HCT116 (cell line): ENCODE measurements at regions not wholly inside any gene's neighbourhood (a gene's known extent, or its start where the extent isn't known, plus 50 kb on each side); places are given as distances from the start of the nearest gene placed in this dataset.

Source experiments
- ATAC-seq: fragments of 200-7000 bp; cut with Tn5 transposase; 2 replicates; pipeline ENCODE4 v1.9.1; 2020; ENCODE audit warnings: mild to moderate bottlenecking, moderate library complexity
- BruUV-seq: library from RNA; stranded (reverse); fragments of 400-500 nt; replicated peaks from 2 replicates; lab custom pipeline; 2021; lab: Mats Ljungman, UMichigan
- CTCF ChIA-PET: fragments of 300-600 bp; sonication (Branson Sonifier 250); formaldehyde crosslinking; loops from one replicate; lab custom pipeline; 2021; ENCODE audit warnings: antibody characterized with exemption; lab: Charles Lee
- POLR2A ChIA-PET: fragments of 300-600, 350-600 bp; sonication (Branson Sonifier 250); formaldehyde crosslinking; loops from one replicate; lab custom pipeline; 2021; ENCODE audit warnings: antibody characterized with exemption; lab: Charles Lee
- RAD21 ChIA-PET, 2 experiments: fragments of 300-600 bp; sonication (Branson Sonifier 250); formaldehyde crosslinking; loops; one replicate each; lab custom pipeline; 2023; ENCODE audit warnings: low total read pairs in 2 of 2; ENCODE audit not compliant: uncharacterized antibody in 2 of 2, unreplicated experiment in 2 of 2, low non-redundant PET in 1 of 2; lab: Charles Lee
- DNase-seq: peaks from one replicate; pipeline ENCODE4 v3.0.0-alpha.2; 2010; ENCODE audit warnings: low read depth, low spot score
- H2AFZ ChIP-seq: fragments of 200-600 bp; shearing (Covaris generic), sonication (generic); 2 replicates; pipeline ENCODE4 v1.6.1; 2017; ENCODE audit warnings: low read depth, mixed run types, mixed read lengths, antibody characterized with exemption, low read length; ENCODE audit not compliant: poor library complexity, severe bottlenecking
- H3K27ac ChIP-seq: 2 replicates; pipeline ENCODE4 v1.5.1; 2012; ENCODE audit warnings: low read depth, low read length
- H3K27me3 ChIP-seq: fragments of 200-600 bp; sonication (generic); 2 replicates; pipeline ENCODE4 v1.6.1; 2016; ENCODE audit warnings: mixed run types, low read length, mixed read lengths; ENCODE audit not compliant: insufficient read depth
- H3K36me3 ChIP-seq, 2 experiments: fragments of 200-500 bp in 1 of 2; fragments of 200-600 bp in 1 of 2; sonication (Bioruptor generic) in 1 of 2; sonication (generic) in 1 of 2; 2 replicates each; pipeline versions ENCODE4 v1.5.1 to v1.6.1; 2014 to 2016; ENCODE audit warnings: low read length in 2 of 2, inconsistent platforms in 1 of 2, mixed read lengths in 1 of 2, mixed run types in 1 of 2; ENCODE audit not compliant: insufficient read depth in 2 of 2, control insufficient read depth in 1 of 2
- H3K4me1 ChIP-seq, 2 experiments: fragments of 200-600 bp in 1 of 2; sonication (generic) in 1 of 2; 2 replicates each; pipeline versions ENCODE4 v1.5.1 to v1.6.1; 2012 to 2017; ENCODE audit warnings: low read length in 2 of 2, inconsistent platforms in 1 of 2, mild to moderate bottlenecking in 1 of 2, mixed read lengths in 1 of 2, mixed run types in 1 of 2, moderate library complexity in 1 of 2; ENCODE audit not compliant: insufficient read depth in 2 of 2, control insufficient read depth in 1 of 2
- H3K4me2 ChIP-seq: fragments of 200-600 bp; sonication (generic); 2 replicates; pipeline ENCODE4 v1.6.1; 2017; ENCODE audit warnings: mixed run types, low read length, mixed read lengths
- H3K4me3 ChIP-seq, 2 experiments: fragments of 200-600 bp in 1 of 2; sonication (generic) in 1 of 2; replicated peaks in 1 of 2; 2 replicates each; pipeline ENCODE4 v1.5.1; 2011 to 2016; ENCODE audit warnings: low read length in 2 of 2, control low read depth in 1 of 2, low read depth in 1 of 2, mild to moderate bottlenecking in 1 of 2, mixed read lengths in 1 of 2, mixed run types in 1 of 2
- H3K79me2 ChIP-seq: fragments of 200-600 bp; sonication (generic); 2 replicates; pipeline ENCODE4 v1.6.1; 2017; ENCODE audit warnings: mild to moderate bottlenecking, mixed run types, low read length, moderate library complexity, mixed read lengths; ENCODE audit not compliant: insufficient read depth
- H3K9ac ChIP-seq: fragments of 200-600 bp; sonication (generic); 2 replicates; pipeline ENCODE4 v1.6.1; 2016; ENCODE audit warnings: low read length, mixed read lengths
- H3K9me2 ChIP-seq: fragments of 200-600 bp; sonication (generic), shearing (Covaris generic); 2 replicates; pipeline ENCODE4 v1.6.1; 2017; ENCODE audit warnings: mixed run types, mild to moderate bottlenecking, moderate library complexity; ENCODE audit not compliant: insufficient read depth
- H3K9me3 ChIP-seq, 2 experiments: fragments of 200-500 bp in 1 of 2; fragments of 200-600 bp in 1 of 2; sonication (Bioruptor generic) in 1 of 2; sonication (generic) in 1 of 2; 2 replicates each; pipeline ENCODE4 v1.6.1; 2014 to 2017; ENCODE audit warnings: low read length in 2 of 2, mixed read lengths in 2 of 2, inconsistent platforms in 1 of 2, low read depth in 1 of 2, mild to moderate bottlenecking in 1 of 2, mixed run types in 1 of 2, moderate library complexity in 1 of 2; ENCODE audit not compliant: control insufficient read depth in 1 of 2, insufficient read depth in 1 of 2
- H4K20me1 ChIP-seq: fragments of 200-600 bp; sonication (generic), shearing (Covaris generic); 2 replicates; pipeline ENCODE4 v1.6.1; 2017; ENCODE audit warnings: mixed run types, mild to moderate bottlenecking, moderate library complexity; ENCODE audit not compliant: insufficient read depth
- ATF3 ChIP-seq: IDR thresholded peaks from 2 replicates; pipeline ENCODE4 v1.6.1; 2012
- CEBPB ChIP-seq: IDR thresholded peaks from 2 replicates; pipeline ENCODE4 v1.6.1; 2012; ENCODE audit warnings: low read depth
- EGR1 ChIP-seq: IDR thresholded peaks from 2 replicates; pipeline ENCODE4 v1.6.1; 2012; ENCODE audit warnings: low read depth
- ELF1 ChIP-seq: IDR thresholded peaks from 2 replicates; pipeline ENCODE4 v1.6.1; 2012; ENCODE audit warnings: low read depth, borderline replicate concordance
- EZH2 ChIP-seq: fragments of 200-600 bp; sonication (generic); IDR thresholded peaks from 2 replicates; pipeline ENCODE4 v1.6.1; 2017; ENCODE audit warnings: antibody characterized with exemption, mixed run types
- EZH2phosphoT487 ChIP-seq: fragments of 200-600 bp; IDR thresholded peaks from 2 replicates; pipeline ENCODE4 v1.6.1; 2018; ENCODE audit warnings: antibody characterized with exemption, borderline replicate concordance
- FOSL1 ChIP-seq: IDR thresholded peaks from 2 replicates; pipeline ENCODE4 v1.6.1; 2012; ENCODE audit warnings: low read depth
- MAX ChIP-seq: IDR thresholded peaks from 2 replicates; pipeline ENCODE4 v1.6.1; 2012
- POLR2AphosphoS5 ChIP-seq: IDR thresholded peaks from 2 replicates; pipeline ENCODE4 v1.6.1; 2011; ENCODE audit warnings: mild to moderate bottlenecking, low read depth, low read length, moderate library complexity
- RAD21 ChIP-seq: IDR thresholded peaks from 2 replicates; pipeline ENCODE4 v1.6.1; 2012; ENCODE audit warnings: low read depth, mild to moderate bottlenecking
- REST ChIP-seq: IDR thresholded peaks from 2 replicates; pipeline ENCODE4 v1.6.1; 2012; ENCODE audit warnings: low read depth
- SIN3A ChIP-seq: IDR thresholded peaks from 2 replicates; pipeline ENCODE4 v1.6.1; 2012; ENCODE audit warnings: low read depth
- SP1 ChIP-seq: IDR thresholded peaks from 2 replicates; pipeline ENCODE4 v1.6.1; 2012; ENCODE audit warnings: low read depth
- SRF ChIP-seq: IDR thresholded peaks from 2 replicates; pipeline ENCODE4 v1.6.1; 2012; ENCODE audit warnings: low read depth
- TCF7L2 ChIP-seq: IDR thresholded peaks from 2 replicates; pipeline ENCODE4 v1.7.0; 2011; ENCODE audit warnings: borderline replicate concordance, inconsistent platforms; ENCODE audit not compliant: insufficient read depth, insufficient read length; ENCODE audit errors: extremely low read depth
- ZBTB33 ChIP-seq: IDR thresholded peaks from 2 replicates; pipeline ENCODE4 v1.6.1; 2011; ENCODE audit warnings: mild to moderate bottlenecking, low read length, moderate library complexity; ENCODE audit not compliant: insufficient replicate concordance; ENCODE audit errors: extremely low read depth
- ZFX ChIP-seq: fragments of 450-650 bp; IDR thresholded peaks from 2 replicates; pipeline ENCODE4 v1.6.1; 2017
- ZNF274 ChIP-seq: fragments of 200-500 bp; sonication (Bioruptor generic); IDR thresholded peaks from 2 replicates; pipeline ENCODE4 v1.6.1; 2014; ENCODE audit warnings: mild to moderate bottlenecking, low read depth, low read length, inconsistent platforms
- intact Hi-C: fragments of 100-400 bp; cut with micrococcal nuclease; formaldehyde crosslinking; loops from 2 replicates; pipeline ENCODE4 v1.10.0; 2022

- Histone ChIP-seq H3K27me3 (no peaks in the 10 kb centered on the region), H3K9ac (no peak overlapping the region), H3K4me2 (no peak overlapping the region), H3K9me3 (no peaks in the 10 kb centered on the region), H3K9me2 (no peaks in the 10 kb centered on the region), H3K79me2 (no peaks in the 10 kb centered on the region), H4K20me1 (no peaks in the 10 kb centered on the region), H2AFZ (no peak overlapping the region), H3K4me1 (no peaks in the 10 kb centered on the region), H3K36me3 (no peaks in the 10 kb centered on the region), H3K4me3 (no peak overlapping the region), H3K27ac (no peak overlapping the region)
- BruUV-seq: no TSS peak
- no peak for DNase-seq
- ChIA-PET RAD21 (no interaction called here), CTCF (no interaction called here), POLR2A (no interaction called here)
- ATAC-seq: no peak
- intact Hi-C loops: no loop called here
- no peak for TF ChIP-seq MAX
- no peak for TF ChIP-seq ZNF274
- TF ChIP-seq EZH2: no peak
- no peak for TF ChIP-seq SIN3A
- no peak for TF ChIP-seq CEBPB
- no peak for TF ChIP-seq FOSL1
- TF ChIP-seq RAD21: no peak
- no peak for TF ChIP-seq ATF3
- TF ChIP-seq EGR1: no peak
- no peak for TF ChIP-seq ELF1
- no peak for TF ChIP-seq TCF7L2
- TF ChIP-seq ZFX: no peak
- TF ChIP-seq REST: no peak
- no peak for TF ChIP-seq POLR2AphosphoS5
- no peak for TF ChIP-seq SRF
- TF ChIP-seq EZH2phosphoT487: no peak
- no peak for TF ChIP-seq SP1
- TF ChIP-seq ZBTB33: no peak
These were observed 329.4 kb upstream of the PPARGC1A start for GRCh38 chr4:24219209-24219608.
